ENCODE measurements at regions not wholly inside any gene's neighbourhood (a gene's known extent, or its start where the extent isn't known, plus 50 kb on each side); places are given as distances from the start of the nearest gene placed in this dataset.

DNA sequence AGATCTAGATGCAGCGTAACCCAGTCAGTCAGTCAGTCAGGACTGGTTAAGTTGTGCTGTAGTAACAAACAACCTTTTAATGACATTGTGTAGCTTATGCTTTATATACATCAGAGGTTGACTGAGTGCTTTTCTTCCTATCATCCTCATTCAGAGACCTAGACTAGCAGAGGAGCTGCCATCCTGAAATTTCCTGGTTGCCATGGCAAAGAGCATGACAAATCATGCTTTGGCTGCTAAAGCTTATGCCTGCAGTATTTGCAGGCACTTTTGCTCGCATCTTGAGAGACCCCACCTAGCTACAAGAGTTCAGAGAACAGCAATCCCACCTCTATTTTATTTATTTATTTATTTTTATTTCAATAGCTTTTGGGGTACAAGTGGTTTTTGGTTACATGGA, 244.0 kb downstream of the BTBD3 start:
- TF ChIP-seq, protein P1, sequence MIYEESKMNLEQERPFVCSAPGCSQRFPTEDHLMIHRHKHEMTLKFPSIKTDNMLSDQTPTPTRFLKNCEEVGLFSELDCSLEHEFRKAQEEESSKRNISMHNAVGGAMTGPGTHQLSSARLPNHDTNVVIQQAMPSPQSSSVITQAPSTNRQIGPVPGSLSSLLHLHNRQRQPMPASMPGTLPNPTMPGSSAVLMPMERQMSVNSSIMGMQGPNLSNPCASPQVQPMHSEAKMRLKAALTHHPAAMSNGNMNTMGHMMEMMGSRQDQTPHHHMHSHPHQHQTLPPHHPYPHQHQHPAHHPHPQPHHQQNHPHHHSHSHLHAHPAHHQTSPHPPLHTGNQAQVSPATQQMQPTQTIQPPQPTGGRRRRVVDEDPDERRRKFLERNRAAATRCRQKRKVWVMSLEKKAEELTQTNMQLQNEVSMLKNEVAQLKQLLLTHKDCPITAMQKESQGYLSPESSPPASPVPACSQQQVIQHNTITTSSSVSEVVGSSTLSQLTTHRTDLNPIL (CRISPR knock-in tag; IDR thresholded peaks at IDR 0.05; ENCODE audit: low read depth) = no peak
- no peak for TF ChIP-seq PPARA (CRISPR knock-in tag; IDR thresholded peaks at IDR 0.05; ENCODE audit: borderline replicate concordance)
- TF ChIP-seq, protein P2, sequence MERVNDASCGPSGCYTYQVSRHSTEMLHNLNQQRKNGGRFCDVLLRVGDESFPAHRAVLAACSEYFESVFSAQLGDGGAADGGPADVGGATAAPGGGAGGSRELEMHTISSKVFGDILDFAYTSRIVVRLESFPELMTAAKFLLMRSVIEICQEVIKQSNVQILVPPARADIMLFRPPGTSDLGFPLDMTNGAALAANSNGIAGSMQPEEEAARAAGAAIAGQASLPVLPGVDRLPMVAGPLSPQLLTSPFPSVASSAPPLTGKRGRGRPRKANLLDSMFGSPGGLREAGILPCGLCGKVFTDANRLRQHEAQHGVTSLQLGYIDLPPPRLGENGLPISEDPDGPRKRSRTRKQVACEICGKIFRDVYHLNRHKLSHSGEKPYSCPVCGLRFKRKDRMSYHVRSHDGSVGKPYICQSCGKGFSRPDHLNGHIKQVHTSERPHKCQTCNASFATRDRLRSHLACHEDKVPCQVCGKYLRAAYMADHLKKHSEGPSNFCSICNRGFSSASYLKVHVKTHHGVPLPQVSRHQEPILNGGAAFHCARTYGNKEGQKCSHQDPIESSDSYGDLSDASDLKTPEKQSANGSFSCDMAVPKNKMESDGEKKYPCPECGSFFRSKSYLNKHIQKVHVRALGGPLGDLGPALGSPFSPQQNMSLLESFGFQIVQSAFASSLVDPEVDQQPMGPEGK (CRISPR knock-in tag; IDR thresholded peaks at IDR 0.05; ENCODE audit: borderline replicate concordance) = no peak
- no peak for TF ChIP-seq ZC3H10 (CRISPR knock-in tag; IDR thresholded peaks at IDR 0.05)
- no peak for TF ChIP-seq SNAI2 (CRISPR knock-in tag; IDR thresholded peaks at IDR 0.05)
